HG03108 (cell line): ENCODE measurements at regions not wholly inside any gene's neighbourhood (a gene's known extent, or its start where the extent isn't known, plus 50 kb on each side); places are given as distances from the start of the nearest gene placed in this dataset.
"Not testable (repeated sequence)": the region's sequence is repeated elsewhere in the genome, so short reads cannot be mapped to it uniquely, and the experiment has no call there.

ENCODE experiments used
- ATAC-seq: cut with Tn5 transposase; IDR thresholded peaks from one replicate; pipeline ENCODE4 v1.9.1; 2021; ENCODE audit warnings: moderate library complexity; ENCODE audit not compliant: unreplicated experiment

GRCh38 chr4:1531683-1532548 lies 125.7 kb upstream of the NKX1-1 start:
- ATAC-seq = no peak

GRCh38 chr4:1530356-1530755 lies 124.1 kb upstream of the NKX1-1 start:
- ATAC-seq = no peak

GRCh38 chr4:1524761-1525160 lies 118.5 kb upstream of the NKX1-1 start:
- no peak for ATAC-seq

GRCh38 chr4:1523907-1524636 lies 117.8 kb upstream of the NKX1-1 start:
- ATAC-seq = no peak

- ATAC-seq = no peak
These were observed 117.3 kb upstream of the NKX1-1 start for GRCh38 chr4:1523506-1523905.

GRCh38 chr4:1523033-1523432 lies 116.8 kb upstream of the NKX1-1 start:
- no peak for ATAC-seq

- no peak for ATAC-seq
These were observed 116.4 kb upstream of the NKX1-1 start for GRCh38 chr4:1522606-1523005.

GRCh38 chr4:1521821-1522361 lies 115.6 kb upstream of the NKX1-1 start:
- ATAC-seq = no peak

GRCh38 chr4:1520795-1521576 lies 114.7 kb upstream of the NKX1-1 start:
- not testable (repeated sequence) for ATAC-seq

GRCh38 chr4:1519787-1520661 lies 113.8 kb upstream of the NKX1-1 start:
- no peak for ATAC-seq

- no peak for ATAC-seq
These were observed 112.9 kb upstream of the NKX1-1 start for GRCh38 chr4:1518997-1519700.

- ATAC-seq = no peak
These were observed 111.6 kb upstream of the NKX1-1 start for GRCh38 chr4:1517592-1518411.

GRCh38 chr4:1516881-1517480 lies 110.7 kb upstream of the NKX1-1 start:
- ATAC-seq = no peak

GRCh38 chr4:1516261-1516660 lies 110.0 kb upstream of the NKX1-1 start:
- ATAC-seq = no peak

GRCh38 chr4:1515763-1516162 lies 109.5 kb upstream of the NKX1-1 start:
- ATAC-seq = no peak

- ATAC-seq = no peak
These were observed 108.9 kb upstream of the NKX1-1 start for GRCh38 chr4:1515156-1515555.

- no peak for ATAC-seq
These were observed 108.4 kb upstream of the NKX1-1 start for GRCh38 chr4:1514612-1515011.

- no peak for ATAC-seq
These were observed 107.8 kb upstream of the NKX1-1 start for GRCh38 chr4:1513936-1514483.
